Naive thymus-derived CD8-positive, alpha-beta T cell (primary cell): ENCODE measurements at regions not wholly inside any gene's neighbourhood (a gene's known extent, or its start where the extent isn't known, plus 50 kb on each side); places are given as distances from the start of the nearest gene placed in this dataset.
"Not testable (repeated sequence)": the region's sequence is repeated elsewhere in the genome, so short reads cannot be mapped to it uniquely, and the experiment has no call there.

Experiments used
- ATAC-seq, 2 donors: fragments of 150-1000 bp; cut with Tn5 transposase in 1 of 2; sonication (Bioruptor Pico), chemical (Tn5 transposase) in 1 of 2; 1 replicate in 1 of 2; 2 replicates in 1 of 2; pipeline ENCODE4 v1.10.0; 2021; ENCODE audit warnings: mild to moderate bottlenecking in 2 of 2, moderate library complexity in 2 of 2
- POLR2A ChIA-PET: fragments of 350-600 bp; sonication (Branson Sonifier 250); formaldehyde crosslinking; loops from one replicate; lab custom pipeline; 2021; ENCODE audit warnings: antibody characterized with exemption; lab: Charles Lee
- DNase-seq, 10 donors: peaks; one replicate each; pipeline versions ENCODE4 v3.0.0 to v3.0.0-alpha.2; 2020 to 2022
- H3K27ac Mint-ChIP-seq, 10 donors: one replicate each; pipeline ENCODE4 v1.8.0; 2020 to 2022; ENCODE audit warnings: mild to moderate bottlenecking in 10 of 10, mixed read lengths in 10 of 10, moderate library complexity in 4 of 10, inconsistent platforms in 1 of 10
- H3K27me3 Mint-ChIP-seq, 5 donors: one replicate each; pipeline ENCODE4 v1.8.0; 2021 to 2022; ENCODE audit warnings: mixed read lengths in 5 of 5
- H3K36me3 Mint-ChIP-seq, 3 donors: one replicate each; pipeline ENCODE4 v1.8.0; 2020 to 2022; ENCODE audit warnings: mixed read lengths in 3 of 3, mild to moderate bottlenecking in 2 of 3, inconsistent platforms in 1 of 3
- H3K4me1 Mint-ChIP-seq, 4 donors: one replicate each; pipeline ENCODE4 v1.8.0; 2021 to 2022; ENCODE audit warnings: mixed read lengths in 4 of 4
- H3K4me3 Mint-ChIP-seq, 10 donors: one replicate each; pipeline ENCODE4 v1.8.0; 2020 to 2022; ENCODE audit warnings: mild to moderate bottlenecking in 10 of 10, mixed read lengths in 10 of 10, moderate library complexity in 6 of 10, inconsistent platforms in 1 of 10
- H3K9me3 Mint-ChIP-seq, 9 donors: one replicate each; pipeline ENCODE4 v1.8.0; 2020 to 2022; ENCODE audit warnings: mixed read lengths in 9 of 9, mild to moderate bottlenecking in 3 of 9, inconsistent platforms in 1 of 9, moderate library complexity in 1 of 9

DNA sequence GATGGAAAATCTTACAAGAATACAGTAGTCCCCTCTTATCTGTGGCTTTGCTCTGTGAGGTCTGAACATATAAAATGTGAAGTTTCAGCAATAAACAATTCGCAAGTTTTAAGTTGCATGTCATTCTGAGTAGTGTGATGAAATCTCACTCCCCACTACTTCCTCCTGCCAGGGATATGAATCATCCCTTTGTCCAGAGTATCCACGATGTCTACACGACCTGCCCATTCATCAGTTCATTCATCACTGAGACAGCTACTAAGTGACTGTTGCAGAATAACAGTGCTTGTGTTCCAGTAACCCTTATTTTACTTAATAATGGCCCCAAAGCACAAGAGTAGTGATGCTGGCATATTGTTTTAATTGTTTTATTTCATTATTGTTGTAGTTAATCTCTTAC, 489.2 kb upstream of the UBE2E2 start:
- POLR2A ChIA-PET: no interaction called here

DNA sequence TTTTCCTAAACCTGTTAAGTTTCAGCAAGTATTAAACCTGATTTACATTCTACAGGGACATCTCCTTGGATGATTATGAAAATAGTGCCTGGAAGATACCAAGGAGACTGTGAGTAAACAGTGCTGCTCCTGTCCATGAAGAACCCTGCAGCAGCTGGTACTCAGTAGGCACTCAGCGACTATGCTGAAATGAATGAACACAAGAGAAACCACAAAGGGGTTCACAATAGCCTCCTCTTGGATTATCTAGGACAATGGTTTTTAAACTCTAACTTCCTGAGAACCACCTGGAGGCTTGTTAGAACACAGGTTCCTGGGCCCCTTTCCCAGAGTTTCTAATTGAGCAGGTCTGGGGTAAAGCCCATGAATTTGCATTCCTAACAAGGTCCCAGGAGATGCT, 488.4 kb upstream of the UBE2E2 start:
- Mint-ChIP-seq H3K27ac (no peak overlapping the region), H3K4me1 (no peaks in the 10 kb centered on the region), H3K36me3 (no peaks in the 10 kb centered on the region), H3K27me3 (no peaks in the 10 kb centered on the region), H3K9me3 (peaks cover 3 to 33% (median 8%) of the 10 kb centered on the region in 9 donors), H3K4me3 (no peak overlapping the region)
- ATAC-seq: no peak
- POLR2A ChIA-PET: no interaction called here
- DNase-seq: no peak

More for the DNA sequence above, 489.2 kb upstream of the UBE2E2 start:
- H3K36me3 Mint-ChIP-seq: no peaks in the 10 kb centered on the region
- no peak for DNase-seq
- no peak overlapping the region for H3K4me3 Mint-ChIP-seq
- no peak for ATAC-seq
- H3K9me3 Mint-ChIP-seq: peaks cover 4 to 35% (median 12%) of the 10 kb centered on the region in 9 donors
- no peak overlapping the region for H3K27ac Mint-ChIP-seq
- no peaks in the 10 kb centered on the region for H3K27me3 Mint-ChIP-seq
- H3K4me1 Mint-ChIP-seq: no peaks in the 10 kb centered on the region

DNA sequence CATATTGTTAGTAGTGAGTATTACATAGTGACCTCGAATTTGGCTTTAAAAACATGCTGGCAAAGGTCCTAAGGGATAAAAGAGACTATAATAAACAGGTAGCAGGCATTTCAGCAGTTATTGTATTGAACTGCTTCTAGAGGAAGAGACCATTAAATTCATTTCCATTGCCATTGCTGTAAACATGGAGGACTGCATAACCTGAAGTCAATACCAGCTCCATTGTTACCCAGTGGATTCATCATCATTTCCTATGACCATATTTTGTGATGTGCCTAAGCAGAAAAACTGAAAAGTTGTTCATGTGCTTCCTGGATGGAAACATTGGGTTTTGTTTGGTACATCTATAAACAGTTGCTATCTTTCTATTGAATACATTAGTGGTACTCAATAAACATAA, 482.5 kb upstream of the UBE2E2 start:
- POLR2A ChIA-PET: no interaction called here
- no peaks in the 10 kb centered on the region for H3K4me1 Mint-ChIP-seq
- DNase-seq: no peak
- no peak overlapping the region for H3K27ac Mint-ChIP-seq
- peaks cover 0 to 1% (median 0%) of the 10 kb centered on the region in 5 donors for H3K27me3 Mint-ChIP-seq
- peaks cover 0 to 10% (median 2%) of the 10 kb centered on the region in 9 donors for H3K9me3 Mint-ChIP-seq
- no peak overlapping the region for H3K4me3 Mint-ChIP-seq
- no peak for ATAC-seq
- H3K36me3 Mint-ChIP-seq: no peaks in the 10 kb centered on the region

DNA sequence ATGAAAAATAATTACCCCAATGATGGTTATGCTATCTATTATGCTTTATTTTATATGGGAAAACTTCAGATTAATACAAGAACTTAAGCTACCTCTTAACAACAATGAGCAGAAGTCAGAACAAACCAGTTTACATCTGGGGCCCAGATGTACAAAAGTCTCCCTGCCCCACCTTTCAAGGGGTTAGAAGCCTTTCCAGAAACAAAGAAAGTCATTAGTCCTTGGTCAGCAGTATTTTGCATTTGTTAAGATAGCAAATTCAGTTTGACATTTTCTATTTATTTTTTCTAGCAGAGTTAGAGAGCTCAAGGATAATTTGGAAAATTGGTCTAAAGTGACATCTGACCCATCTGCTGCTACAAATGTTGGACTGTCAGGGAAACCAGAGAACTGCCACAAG, 478.7 kb upstream of the UBE2E2 start:
- Mint-ChIP-seq H3K4me1 (no peaks in the 10 kb centered on the region), H3K27ac (no peak overlapping the region), H3K36me3 (no peaks in the 10 kb centered on the region), H3K27me3 (peaks cover 1 to 9% (median 2%) of the 10 kb centered on the region in 5 donors), H3K4me3 (no peak overlapping the region), H3K9me3 (peaks cover 0 to 3% (median 0%) of the 10 kb centered on the region in 9 donors)
- POLR2A ChIA-PET: no interaction called here
- no peak for DNase-seq
- ATAC-seq: no peak

DNA sequence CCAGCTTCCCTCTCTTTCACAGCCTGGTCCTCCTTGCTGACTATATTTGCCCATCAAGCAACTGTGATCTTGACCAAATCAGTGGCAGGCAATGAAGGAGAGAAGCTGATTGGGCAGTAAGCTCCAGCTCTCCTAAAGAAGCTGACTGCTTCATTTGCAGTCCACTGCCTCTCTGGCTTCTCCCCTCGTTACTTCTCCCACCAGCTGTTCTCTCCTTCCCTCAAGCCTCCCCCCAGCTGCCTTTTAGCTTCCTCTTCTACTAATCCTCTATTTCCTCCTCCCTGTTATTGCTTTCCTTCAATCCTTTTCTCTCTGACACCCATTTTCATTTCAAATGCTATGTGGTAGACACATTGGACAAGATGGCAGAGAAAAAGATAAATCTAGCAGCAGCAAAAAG, 474.7 kb upstream of the UBE2E2 start:
- no peak overlapping the region for H3K4me3 Mint-ChIP-seq
- H3K27ac Mint-ChIP-seq: no peak overlapping the region
- no peaks in the 10 kb centered on the region for H3K36me3 Mint-ChIP-seq
- peaks cover 0 to 4% (median 0%) of the 10 kb centered on the region in 9 donors for H3K9me3 Mint-ChIP-seq
- H3K4me1 Mint-ChIP-seq: no peaks in the 10 kb centered on the region
- ATAC-seq (no peak), DNase-seq (no peak)
- POLR2A ChIA-PET: no interaction called here
- H3K27me3 Mint-ChIP-seq: peaks cover 0 to 23% (median 2%) of the 10 kb centered on the region in 5 donors

DNA sequence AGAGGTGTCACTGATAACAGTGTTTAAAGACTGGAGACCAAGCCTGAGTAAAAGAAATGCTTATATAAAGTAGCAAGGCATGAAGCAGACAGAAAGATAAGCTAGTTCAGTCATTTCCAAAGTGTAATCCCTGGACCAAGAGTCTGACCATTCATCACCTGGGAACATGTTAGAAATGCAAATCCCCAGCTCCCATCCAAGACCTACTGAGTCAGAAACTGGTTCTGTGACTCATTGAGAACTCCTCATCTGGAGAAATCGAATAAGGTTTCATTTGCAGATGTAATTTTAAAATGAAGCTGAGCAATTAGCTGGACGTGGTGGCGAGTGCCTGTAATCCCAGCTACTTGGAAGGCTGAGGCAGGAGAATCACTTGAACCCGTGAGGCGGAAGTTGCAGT, 473.9 kb upstream of the UBE2E2 start:
- peaks cover 0 to 4% (median 0%) of the 10 kb centered on the region in 9 donors for H3K9me3 Mint-ChIP-seq
- no peak for DNase-seq
- H3K4me3 Mint-ChIP-seq: no peak overlapping the region
- H3K36me3 Mint-ChIP-seq: no peaks in the 10 kb centered on the region
- ATAC-seq: no peak
- H3K27me3 Mint-ChIP-seq: peaks cover 0 to 23% (median 2%) of the 10 kb centered on the region in 5 donors
- no peaks in the 10 kb centered on the region for H3K4me1 Mint-ChIP-seq
- no peak overlapping the region for H3K27ac Mint-ChIP-seq
- POLR2A ChIA-PET: no interaction called here

DNA sequence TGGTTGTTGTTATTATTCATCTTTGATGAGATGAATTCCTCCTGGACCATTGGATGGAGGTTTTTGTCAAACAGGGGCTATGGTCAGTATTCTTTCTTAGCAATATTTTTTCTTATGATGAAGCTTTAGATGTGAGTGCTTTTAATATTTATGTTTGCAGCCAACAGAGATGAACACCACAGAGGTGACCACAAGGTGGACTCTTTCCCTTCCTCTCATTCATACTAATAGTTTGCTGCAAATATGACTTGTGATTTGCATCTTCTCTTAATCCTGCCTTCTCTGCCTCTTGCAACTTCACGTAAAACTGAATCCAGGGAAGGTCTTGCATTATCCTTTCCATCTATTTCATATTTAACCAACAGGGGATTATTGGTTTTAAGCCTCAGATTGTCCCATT, 473.1 kb upstream of the UBE2E2 start:
- Mint-ChIP-seq H3K27ac (no peak overlapping the region), H3K27me3 (peaks cover 0 to 23% (median 2%) of the 10 kb centered on the region in 5 donors), H3K4me3 (no peak overlapping the region), H3K36me3 (no peaks in the 10 kb centered on the region), H3K4me1 (no peaks in the 10 kb centered on the region), H3K9me3 (peaks cover 0 to 4% (median 0%) of the 10 kb centered on the region in 9 donors)
- no peak for DNase-seq
- POLR2A ChIA-PET: no interaction called here
- ATAC-seq: no peak

DNA sequence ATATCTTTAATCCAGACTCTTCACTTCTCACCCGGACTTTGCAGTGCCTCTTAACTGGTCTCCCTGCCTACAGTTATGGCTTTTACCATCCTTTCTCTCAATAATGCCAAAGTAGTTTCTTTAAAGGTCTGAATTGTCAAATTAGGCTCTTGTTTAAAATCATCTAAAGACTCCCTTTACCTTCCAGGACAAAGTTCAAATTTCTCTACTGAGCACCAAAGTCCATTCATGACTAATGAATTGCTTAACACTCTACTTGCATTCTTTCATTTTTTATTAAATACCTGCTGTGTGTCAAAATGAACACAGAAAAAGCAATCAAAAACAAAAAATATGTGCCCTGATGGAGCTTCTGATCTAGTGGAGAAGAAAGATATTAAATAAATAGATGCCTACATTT, 472.4 kb upstream of the UBE2E2 start:
- peaks cover 0 to 4% (median 0%) of the 10 kb centered on the region in 9 donors for H3K9me3 Mint-ChIP-seq
- no peaks in the 10 kb centered on the region for H3K36me3 Mint-ChIP-seq
- H3K4me3 Mint-ChIP-seq: no peak overlapping the region
- H3K27me3 Mint-ChIP-seq: peaks cover 0 to 23% (median 2%) of the 10 kb centered on the region in 5 donors
- ATAC-seq (no peak), DNase-seq (no peak)
- no peak overlapping the region for H3K27ac Mint-ChIP-seq
- POLR2A ChIA-PET: no interaction called here
- no peaks in the 10 kb centered on the region for H3K4me1 Mint-ChIP-seq

DNA sequence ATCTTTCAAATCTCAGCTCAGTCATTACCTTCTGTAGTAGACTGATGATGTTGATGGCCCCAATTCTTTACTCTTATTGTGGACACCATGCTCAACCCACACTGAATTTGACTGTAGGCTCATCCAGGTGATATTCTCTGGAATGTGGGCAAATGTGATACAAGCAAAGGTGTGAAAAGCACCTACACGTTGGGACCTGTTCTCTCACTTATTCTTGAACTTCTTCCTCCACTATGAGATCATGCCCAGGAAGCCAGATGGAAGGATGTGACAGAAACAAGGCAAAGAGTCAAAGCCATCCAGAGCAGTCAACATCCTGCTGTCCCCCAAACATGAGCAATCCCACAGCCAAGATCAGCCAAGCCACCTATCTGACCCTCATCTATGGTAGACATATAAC, 471.2 kb upstream of the UBE2E2 start:
- peaks cover 0 to 23% (median 2%) of the 10 kb centered on the region in 5 donors for H3K27me3 Mint-ChIP-seq
- ATAC-seq (no peak), DNase-seq (no peak)
- peaks cover 0 to 8% (median 0%) of the 10 kb centered on the region in 9 donors for H3K9me3 Mint-ChIP-seq
- POLR2A ChIA-PET: no interaction called here
- no peak overlapping the region for H3K27ac Mint-ChIP-seq
- no peak overlapping the region for H3K4me3 Mint-ChIP-seq
- no peaks in the 10 kb centered on the region for H3K4me1 Mint-ChIP-seq
- H3K36me3 Mint-ChIP-seq: no peaks in the 10 kb centered on the region

DNA sequence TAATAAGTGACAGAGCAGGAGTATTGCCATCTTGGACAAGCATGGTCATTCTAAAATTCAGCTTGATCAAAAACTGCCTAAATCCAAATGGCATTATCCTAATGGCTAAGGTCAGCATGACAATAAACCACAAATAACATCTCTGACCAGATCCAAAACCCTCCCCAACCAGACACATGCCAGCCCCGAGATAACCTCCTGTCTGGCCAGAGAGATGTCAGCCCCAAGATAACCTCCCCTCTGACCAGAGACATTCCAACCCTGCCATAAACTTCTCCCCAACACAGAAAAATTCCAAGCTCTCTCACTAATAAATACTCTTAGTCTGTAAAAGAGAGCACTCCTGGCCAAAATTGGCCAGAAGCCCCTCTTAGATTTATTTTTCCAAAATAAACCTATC, 470.5 kb upstream of the UBE2E2 start:
- H3K36me3 Mint-ChIP-seq: no peaks in the 10 kb centered on the region
- DNase-seq: no peak
- no peak for ATAC-seq
- H3K27ac Mint-ChIP-seq: no peak overlapping the region
- peaks cover 0 to 12% (median 0%) of the 10 kb centered on the region in 9 donors for H3K9me3 Mint-ChIP-seq
- peaks cover 0 to 23% (median 2%) of the 10 kb centered on the region in 5 donors for H3K27me3 Mint-ChIP-seq
- no peak overlapping the region for H3K4me3 Mint-ChIP-seq
- POLR2A ChIA-PET: no interaction called here
- no peaks in the 10 kb centered on the region for H3K4me1 Mint-ChIP-seq

DNA sequence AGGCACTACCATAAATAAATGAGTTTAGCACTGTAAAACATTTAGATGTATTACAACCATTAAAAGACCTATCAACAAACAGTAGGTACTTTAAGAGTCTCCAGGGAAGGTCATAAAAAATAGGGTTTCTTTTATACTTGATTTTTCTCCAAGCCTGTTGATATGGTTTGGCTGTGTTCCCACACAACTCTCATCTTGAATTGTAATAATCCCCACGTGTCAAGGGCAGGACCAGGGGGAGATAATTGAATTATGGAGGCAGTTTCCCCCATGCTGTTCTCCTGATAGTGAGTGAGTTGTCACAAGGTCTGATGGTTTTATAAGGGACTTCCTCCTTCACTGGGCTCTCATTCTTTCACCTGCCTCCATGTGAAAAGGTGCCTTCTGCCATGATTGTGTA, 468.9 kb upstream of the UBE2E2 start:
- H3K27me3 Mint-ChIP-seq: peaks cover 0 to 14% (median 0%) of the 10 kb centered on the region in 5 donors
- no peak overlapping the region for H3K4me3 Mint-ChIP-seq
- ATAC-seq: no peak

DNA sequence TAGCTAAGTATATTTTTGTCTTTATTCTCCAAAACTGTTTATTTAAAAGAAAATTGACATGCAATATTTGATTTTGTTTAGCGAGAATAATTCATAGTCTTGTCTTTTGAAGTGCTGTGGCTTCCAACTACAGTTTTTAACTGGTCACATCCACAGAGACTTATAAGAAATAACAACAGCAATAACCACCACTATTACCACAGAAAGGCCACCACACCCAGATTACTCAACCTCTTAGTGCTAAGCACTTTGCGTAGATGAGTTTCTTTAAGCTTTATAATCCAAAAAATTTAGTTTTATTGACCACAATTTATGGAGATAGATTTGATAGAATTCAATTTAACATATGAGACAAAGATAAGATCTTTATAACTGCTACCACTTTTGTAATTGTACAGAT, 468.4 kb upstream of the UBE2E2 start:
- DNase-seq: no peak
- POLR2A ChIA-PET: no interaction called here
- Mint-ChIP-seq H3K4me3 (no peak overlapping the region), H3K9me3 (peaks cover 0 to 12% (median 0%) of the 10 kb centered on the region in 9 donors), H3K27me3 (peaks cover 0 to 13% (median 0%) of the 10 kb centered on the region in 5 donors), H3K4me1 (no peaks in the 10 kb centered on the region), H3K27ac (no peak overlapping the region), H3K36me3 (no peaks in the 10 kb centered on the region)
- ATAC-seq: no peak

More for the DNA sequence above, 468.9 kb upstream of the UBE2E2 start:
- Mint-ChIP-seq H3K9me3 (peaks cover 0 to 12% (median 0%) of the 10 kb centered on the region in 9 donors), H3K27ac (no peak overlapping the region), H3K36me3 (no peaks in the 10 kb centered on the region), H3K4me1 (no peaks in the 10 kb centered on the region)
- POLR2A ChIA-PET: no interaction called here
- DNase-seq: no peak

DNA sequence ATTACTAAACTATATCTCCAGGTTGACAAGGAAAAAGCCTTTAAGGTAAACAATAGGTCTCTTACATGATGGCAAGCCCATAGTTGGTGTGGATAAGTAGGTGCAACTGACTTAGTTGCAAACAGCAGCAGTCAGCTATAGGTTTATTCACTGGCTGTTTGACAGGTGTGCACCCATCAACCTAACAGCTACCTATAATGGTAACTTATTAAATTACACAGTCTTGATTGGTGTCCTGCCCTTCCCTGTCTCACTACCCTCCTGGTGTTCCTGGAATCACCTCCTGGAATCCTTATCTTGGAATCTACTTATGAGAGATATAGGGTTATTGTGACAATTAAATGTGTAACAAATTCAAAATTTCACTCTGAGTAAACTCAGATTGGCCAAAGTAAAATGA, 467.8 kb upstream of the UBE2E2 start:
- no peak for ATAC-seq
- no peak overlapping the region for H3K4me3 Mint-ChIP-seq
- POLR2A ChIA-PET: no interaction called here

DNA sequence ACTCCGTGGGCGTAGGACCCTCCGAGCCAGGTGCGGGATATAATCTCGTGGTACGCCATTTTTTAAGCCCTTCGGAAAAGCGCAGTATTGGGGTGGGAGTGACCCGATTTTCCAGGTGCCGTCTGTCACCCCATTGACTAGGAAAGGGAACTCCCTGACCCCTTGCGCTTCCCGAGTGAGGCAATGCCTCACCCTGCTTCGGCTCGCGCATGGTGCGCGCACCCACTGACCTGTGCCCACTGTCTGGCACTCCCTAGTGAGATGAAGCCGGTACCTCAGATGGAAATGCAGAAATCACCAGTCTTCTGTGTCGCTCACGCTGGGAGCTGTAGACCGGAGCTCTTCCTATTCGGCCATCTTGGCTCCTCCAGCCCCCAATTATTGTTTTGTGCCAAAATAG, 459.7 kb upstream of the UBE2E2 start:
- DNase-seq, POLR2A ChIA-PET, H3K36me3 Mint-ChIP-seq, H3K9me3 Mint-ChIP-seq, ATAC-seq, H3K4me3 Mint-ChIP-seq, H3K27me3 Mint-ChIP-seq, H3K27ac Mint-ChIP-seq, H3K4me1 Mint-ChIP-seq: not testable (repeated sequence)

More for the DNA sequence above, 467.8 kb upstream of the UBE2E2 start:
- H3K27ac Mint-ChIP-seq: no peak overlapping the region
- DNase-seq: no peak
- H3K4me1 Mint-ChIP-seq: no peaks in the 10 kb centered on the region
- no peaks in the 10 kb centered on the region for H3K36me3 Mint-ChIP-seq
- H3K9me3 Mint-ChIP-seq: peaks cover 0 to 12% (median 0%) of the 10 kb centered on the region in 9 donors
- peaks cover 0 to 7% (median 0%) of the 10 kb centered on the region in 5 donors for H3K27me3 Mint-ChIP-seq
